GM19035 (cell line): ENCODE measurements at regions not wholly inside any gene's neighbourhood (a gene's known extent, or its start where the extent isn't known, plus 50 kb on each side); places are given as distances from the start of the nearest gene placed in this dataset.
"Not testable (repeated sequence)": the region's sequence is repeated elsewhere in the genome, so short reads cannot be mapped to it uniquely, and the experiment has no call there.

Experiments used
- ATAC-seq: cut with Tn5 transposase; IDR thresholded peaks from one replicate; pipeline ENCODE4 v1.9.1; 2021; ENCODE audit not compliant: unreplicated experiment

DNA sequence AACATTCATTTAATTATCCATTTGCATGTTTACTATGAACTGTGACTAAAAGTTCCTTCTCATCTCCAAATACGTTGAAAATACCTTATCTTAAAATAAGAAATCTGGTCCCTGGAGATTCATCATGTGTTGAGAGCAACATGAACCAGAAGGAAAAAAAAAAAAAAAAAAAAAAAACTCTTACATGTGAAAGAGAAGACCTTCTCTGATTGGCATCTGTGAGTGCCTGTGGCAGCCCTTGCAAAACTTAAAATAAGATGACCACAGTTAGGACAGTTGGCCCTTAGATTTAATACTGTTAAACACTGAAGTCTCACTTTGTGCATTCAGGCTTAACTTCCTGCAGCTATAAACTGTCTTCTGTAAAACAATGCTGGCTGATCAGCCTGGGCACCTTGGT, 1395.2 kb upstream of the ADGRL4 start:
- no peak for ATAC-seq

DNA sequence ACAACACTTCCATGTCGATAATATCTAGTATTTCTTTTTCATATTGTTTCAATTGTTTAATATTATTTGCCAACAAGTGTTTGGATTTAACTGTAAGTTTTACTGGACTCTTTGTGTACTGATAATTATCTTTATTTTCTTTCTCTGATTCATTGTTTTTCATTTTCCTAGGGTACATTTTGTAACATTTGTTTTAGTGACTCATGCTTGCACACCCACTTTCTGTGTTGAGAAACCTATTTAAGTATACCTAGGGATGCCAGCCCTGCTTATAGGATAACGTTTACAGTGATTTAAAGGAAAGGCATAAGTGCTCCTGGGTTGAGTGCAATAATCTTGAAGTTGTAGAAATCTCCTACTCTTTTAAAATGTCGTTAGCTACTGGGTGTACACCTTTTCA, 1386.0 kb upstream of the ADGRL4 start:
- no peak for ATAC-seq

DNA sequence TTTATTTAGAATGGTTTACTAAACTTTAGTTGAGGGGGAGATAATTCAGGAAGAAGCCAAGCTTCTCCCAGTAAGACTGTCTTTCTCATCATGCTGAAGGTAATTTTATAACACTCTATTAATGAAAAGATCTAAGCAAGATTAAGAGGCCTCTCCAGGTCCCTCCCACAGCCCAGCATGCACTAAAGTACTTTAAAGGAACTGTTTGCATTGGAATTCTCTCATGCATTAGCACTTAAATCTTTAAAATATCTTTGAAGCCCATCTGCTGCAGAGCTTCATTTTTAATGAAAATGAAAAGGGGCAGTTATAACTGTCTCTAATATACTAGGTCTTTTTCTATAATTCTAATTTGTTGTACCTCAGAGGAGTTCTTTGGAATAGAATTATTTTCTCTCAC, 1379.1 kb upstream of the ADGRL4 start:
- ATAC-seq: no peak

DNA sequence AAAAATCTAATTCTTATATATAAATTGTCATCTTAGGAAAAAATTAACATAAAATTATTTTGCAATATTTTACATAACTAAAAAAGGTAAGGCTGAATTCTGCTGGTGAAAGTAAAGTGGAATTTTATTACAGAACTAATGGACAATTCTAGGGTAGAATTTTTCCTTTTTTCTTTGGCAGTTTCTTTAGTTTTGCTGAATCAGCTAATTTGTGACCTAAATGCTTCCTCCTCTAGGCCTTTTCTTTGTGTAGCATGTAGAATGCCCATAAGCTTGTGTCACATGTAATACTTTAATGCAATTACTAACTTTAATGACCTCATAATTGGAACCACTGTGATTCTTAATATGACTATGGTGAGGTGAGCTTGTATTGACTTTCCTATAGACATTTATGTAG, 1378.4 kb upstream of the ADGRL4 start:
- no peak for ATAC-seq

DNA sequence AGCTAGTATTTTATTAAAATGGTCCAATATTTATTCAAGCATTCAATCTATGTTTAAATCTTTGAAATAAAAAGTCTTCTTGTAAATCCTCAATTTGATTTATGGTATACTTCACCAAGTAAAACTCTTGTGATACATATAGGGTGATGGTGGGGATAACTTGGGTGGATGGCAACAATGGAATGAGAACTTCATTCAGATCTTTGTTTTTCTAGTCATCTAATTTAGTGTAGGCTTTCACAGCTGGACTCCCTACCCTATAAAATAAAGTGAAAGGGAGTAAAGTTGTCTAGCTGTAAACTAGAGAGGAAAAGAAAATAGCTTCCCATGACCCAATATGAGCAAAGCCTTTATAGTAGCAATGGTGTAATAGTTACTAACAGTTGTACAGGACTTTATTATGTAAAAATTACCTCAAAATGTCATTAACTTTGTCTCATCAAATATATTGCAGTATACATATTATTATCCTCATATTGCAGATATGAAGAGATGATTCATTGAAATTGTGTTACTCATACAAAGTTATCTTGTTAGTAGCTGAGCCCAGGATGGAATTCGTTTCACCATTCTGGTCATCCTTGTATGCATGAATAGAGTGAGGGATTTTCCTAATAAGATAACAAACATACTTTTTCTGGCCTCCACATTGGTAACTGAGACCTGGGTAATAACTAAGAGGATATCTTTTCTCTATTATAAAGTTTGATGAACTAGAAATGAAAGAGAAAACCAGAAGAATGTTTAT, 1377.7 kb upstream of the ADGRL4 start:
- ATAC-seq: no peak

DNA sequence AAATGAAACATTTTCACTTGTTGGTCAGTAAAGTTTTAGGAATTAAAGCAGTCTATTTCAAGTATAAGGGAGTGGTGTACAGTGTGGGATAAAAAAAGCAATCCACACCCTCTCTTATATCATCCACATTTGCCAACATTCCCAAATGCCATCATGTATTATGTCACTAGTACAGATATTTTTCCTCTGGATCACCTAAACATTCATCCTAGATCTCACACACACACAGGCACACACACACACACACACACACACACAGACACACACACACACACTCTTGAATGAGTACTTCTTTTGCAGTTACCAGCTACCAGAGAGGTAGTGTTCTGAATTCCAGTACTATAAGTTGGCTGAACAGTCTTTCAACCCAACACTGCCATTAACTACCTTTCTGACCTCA, 1369.1 kb upstream of the ADGRL4 start:
- no peak for ATAC-seq

DNA sequence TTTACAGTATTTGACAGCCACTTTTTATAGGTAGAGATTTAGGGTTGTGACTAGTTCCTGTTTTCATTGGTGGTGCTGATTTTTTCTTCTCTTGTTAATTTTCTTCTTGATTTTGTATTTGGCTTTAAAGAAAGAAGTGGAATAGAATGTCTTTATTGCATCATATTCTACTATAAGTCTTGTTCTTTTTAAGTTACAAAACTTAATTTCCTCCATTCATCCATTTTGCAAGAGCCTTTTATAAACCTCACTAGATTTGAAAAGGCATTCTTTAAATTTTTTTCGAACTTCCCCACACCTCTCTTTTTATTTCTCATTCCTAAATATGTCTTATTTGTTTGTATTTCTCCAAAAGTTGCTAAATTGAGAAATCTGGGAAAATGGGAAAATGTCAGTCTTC, 1368.6 kb upstream of the ADGRL4 start:
- ATAC-seq: no peak

DNA sequence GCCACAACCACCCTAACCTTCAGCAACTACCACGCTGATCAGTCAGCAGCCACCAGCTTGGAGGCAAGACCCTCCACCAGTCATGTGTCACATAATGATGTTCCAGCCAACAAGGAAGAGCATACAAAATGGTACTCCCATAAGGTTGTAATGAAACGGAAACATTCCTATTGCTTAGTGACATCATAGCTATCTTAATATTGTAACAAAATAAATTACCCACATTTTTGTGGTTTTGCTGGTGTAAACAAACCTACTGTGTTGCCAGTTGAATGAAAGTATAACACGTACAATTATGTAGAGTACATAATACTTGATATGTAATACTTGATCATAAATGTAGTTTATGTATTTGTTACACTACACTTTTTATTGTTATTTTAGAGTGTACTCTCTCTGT, 1363.2 kb upstream of the ADGRL4 start:
- no peak for ATAC-seq

DNA sequence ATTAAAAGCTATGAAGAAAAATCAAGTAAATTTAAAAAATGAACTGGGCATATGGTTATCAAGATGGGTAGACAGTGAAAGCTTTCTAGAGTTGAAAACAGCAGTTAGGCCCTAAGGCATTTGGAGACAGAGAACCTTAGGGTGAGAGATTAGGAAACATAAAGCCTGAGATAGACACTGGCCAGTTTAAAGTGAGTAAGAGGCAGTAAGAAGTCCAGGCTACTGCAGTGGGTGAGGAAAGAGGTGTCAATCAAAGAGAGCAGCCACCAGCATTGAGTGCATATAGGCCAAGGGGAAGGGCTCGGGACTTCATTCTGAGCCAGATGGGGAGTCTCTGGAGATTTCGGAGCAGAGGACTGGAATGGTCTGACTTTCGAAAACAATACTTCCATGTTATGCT, 1360.5 kb upstream of the ADGRL4 start:
- ATAC-seq: no peak

DNA sequence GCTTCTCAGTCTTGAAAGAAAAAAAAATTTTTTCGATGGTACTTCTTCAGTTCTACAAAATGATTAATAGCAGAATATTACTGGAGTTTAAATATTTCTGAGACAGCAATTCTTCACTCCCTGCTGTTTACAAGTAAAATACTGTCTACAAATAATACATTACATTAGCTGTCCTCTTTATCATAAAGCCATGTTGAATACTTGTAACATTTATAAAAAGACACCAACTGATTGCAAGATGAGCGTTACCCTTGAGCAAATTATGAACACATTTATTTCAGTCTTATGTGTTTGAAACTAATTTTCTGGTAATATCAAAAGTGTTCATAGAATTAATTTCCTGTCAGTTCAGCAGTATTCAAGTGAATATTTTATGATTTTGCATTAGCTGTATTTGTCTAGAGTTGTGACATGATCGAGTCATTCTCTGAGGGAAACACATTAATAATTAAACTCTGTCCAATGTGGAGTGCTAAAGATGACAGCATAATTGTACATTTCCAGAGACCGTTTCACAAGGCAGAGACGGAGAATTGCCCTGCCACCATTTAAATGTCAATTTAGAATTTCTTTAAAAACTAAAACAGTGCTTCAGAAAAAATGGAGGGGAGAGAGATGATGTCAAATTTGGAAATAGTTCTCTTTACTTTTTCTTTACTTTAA, 1359.0 kb upstream of the ADGRL4 start:
- no peak for ATAC-seq

DNA sequence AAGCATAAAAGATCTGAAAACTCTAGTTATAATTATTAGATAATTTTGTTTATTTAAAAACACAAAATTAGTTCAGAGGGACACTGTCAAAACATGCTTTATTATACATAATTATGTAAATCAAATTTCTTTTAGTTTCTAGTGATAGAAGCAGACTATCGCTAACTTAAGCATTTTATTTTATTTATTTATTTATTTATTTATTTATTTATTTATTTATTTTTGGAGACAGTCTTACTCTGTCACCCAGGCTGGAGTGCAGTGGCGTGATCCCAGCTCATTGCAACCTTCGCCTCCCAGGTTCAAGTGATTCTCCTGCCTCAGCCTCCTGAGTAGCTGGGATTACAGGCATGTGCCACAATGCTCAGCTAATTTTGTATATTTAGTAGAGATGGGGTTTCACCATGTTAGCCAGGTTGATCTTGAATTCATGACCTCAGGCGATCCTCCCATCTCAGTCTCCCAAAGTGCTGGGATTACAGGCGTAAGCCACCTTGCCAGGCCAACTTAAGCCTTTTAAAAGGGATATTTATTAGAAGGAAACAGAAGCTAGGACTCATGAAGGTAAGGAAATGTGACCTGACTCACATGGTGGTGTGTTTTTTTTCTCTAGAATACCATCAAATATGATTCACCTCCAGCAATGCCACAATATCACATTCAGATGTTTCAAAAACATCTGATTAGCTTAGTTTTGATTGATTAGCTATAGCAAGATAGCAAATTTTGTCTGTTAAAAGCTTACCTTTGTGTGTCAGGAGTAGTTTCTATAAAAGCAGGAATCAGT, 1357.4 kb upstream of the ADGRL4 start:
- ATAC-seq: no peak

DNA sequence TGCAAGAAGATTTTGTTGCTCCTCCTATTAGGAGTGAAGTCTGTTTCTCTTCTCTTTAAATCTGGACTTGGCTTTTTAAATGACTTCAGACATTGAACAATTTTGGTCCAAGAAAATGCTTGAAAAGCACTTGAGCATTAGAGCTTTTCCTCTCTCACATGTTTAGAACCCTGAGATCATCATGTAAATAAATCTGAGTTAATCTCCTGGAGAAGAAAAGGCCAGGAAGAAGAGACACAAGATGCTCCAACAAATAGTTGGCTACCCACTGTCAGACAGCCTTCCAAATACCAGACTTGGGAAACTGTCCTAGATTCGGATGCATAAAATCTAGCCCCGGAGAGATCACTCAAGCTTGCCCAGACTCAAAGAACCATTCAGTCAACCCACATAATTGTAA, 1353.1 kb upstream of the ADGRL4 start:
- ATAC-seq: no peak

DNA sequence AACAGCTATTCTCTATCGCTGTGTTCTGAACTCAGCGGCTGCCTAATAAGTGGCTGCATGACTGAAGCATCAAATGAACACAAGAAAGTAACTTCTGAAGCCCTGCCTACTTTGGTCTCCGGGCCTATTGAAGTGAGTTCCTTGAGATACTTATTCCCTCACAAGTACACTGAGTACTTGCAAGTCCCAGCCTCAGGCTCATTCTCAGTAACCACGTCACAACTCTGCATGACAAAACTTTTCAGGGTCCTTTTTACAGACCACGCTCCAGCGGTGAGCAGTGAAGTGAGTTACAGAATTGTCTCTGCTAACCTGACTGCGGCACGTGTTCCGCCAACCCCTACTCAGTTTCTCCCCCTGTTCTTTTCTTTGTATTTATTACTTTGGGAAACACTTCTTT, 1342.7 kb upstream of the ADGRL4 start:
- ATAC-seq: no peak

DNA sequence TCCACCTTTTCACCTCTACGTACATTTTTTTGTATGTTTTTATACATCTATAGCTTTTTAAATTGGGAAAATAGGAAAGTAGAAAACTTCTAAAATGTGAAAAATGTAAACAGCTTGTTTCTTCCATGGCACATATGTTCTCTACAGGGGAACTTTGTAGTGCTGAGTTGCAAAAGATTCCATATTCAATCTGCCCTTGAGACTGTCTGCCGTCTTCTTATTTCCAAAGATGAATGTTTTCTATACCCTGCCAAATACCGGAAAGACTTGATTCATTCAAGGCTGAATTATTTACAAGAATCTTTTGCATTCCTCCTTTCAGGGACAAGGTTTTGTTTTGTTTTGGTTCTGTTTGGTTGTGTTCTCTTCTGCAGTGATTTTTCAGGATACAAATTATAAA, 1334.5 kb upstream of the ADGRL4 start:
- no peak for ATAC-seq

DNA sequence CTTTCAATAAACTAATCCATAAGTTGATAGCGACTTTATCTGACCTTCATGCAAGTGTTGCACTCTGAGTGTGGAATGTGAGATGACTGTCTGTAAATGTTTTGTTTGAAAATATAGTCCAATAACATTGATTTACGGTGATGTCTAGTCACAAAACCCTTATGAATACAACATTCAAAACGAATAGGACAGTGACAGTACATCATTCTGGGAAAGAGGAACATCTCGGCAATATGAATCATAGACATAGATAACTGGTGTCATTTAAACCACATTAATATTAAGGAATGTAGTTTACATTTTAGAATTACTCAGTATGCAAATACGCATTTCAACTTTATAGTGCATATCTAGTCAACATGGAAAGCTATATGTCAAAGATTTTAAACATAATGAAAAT, 1311.6 kb upstream of the ADGRL4 start:
- ATAC-seq: no peak

DNA sequence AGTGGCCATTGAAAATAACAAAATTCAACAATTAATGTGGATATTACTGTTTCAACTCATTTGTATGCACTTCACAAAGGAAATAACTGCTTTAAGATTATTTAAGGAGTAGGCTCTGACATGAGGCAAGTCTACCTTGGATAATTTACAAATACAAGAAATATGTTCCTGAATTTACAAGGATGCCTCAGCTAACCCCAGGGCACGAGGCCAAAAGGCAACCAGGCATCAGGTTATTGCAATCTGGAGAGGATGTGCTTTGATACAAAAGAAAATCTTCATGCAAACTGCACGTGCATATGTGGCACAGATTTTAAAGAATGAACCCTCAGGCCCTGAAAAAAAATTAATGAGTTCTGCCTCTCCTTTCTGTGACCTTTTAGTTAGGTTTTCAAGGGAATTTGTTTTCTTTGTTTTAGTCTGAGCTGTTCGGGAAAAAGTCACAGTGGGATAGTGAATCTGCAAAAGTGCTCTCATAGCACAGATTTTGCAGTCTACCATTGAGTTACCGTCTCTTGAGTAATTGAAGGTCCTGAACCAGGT, 1304.2 kb upstream of the ADGRL4 start:
- ATAC-seq: no peak

DNA sequence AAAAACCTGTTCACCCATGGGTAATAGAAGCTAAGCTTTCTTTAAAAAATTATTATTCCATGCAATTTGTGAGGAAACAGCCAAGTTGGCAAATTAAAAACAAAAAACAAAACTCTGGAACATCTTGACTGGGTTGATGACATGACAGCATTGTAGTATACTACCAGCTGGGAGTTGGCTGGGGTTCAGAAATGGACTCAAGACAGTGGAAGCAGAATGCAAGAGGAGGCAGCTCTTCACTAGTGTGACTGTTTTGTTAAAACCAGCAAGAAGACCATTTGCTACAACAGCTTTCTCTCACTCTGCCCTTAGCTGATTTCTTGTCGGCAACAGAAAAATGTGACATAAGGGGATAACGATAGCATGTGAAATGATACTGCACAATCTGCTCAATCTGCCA, 1298.9 kb upstream of the ADGRL4 start:
- ATAC-seq: no peak

DNA sequence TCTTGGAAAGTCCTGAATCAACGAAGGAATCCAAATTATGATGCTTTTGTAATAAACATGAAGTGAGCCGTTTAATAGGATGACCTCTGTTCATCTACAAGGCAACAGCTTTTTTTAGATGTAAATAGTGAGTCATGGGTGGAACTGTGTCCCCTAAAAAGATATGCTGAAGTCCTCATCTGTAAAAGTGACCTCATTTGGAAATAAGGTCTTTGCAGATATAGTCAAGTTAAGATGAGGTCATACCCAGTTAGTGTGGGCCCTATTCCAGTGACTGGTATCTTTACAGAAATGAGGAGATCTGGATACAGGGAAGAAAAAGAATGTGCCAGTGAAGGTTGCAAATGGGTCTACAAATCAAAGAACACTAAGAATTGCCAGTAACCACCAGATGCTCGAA, 1287.3 kb upstream of the ADGRL4 start:
- ATAC-seq: no peak

DNA sequence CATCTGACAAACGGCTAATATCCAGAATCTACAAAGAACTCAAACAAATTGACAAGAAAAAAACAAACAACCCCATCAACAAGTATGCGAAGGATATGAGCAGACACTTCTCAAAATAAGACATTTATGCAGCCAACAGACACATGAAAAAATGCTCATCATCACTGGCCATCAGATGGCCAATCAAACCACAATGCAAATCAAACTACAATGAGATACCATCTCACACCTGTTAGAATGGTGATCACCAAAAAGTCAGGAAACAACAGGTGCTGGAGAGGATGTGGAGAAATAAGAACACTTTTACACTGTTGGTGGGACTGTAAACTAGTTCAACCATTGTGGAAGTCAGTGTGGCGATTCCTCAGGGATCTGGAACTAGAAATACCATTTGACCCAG, 1282.2 kb upstream of the ADGRL4 start:
- ATAC-seq: not testable (repeated sequence)

DNA sequence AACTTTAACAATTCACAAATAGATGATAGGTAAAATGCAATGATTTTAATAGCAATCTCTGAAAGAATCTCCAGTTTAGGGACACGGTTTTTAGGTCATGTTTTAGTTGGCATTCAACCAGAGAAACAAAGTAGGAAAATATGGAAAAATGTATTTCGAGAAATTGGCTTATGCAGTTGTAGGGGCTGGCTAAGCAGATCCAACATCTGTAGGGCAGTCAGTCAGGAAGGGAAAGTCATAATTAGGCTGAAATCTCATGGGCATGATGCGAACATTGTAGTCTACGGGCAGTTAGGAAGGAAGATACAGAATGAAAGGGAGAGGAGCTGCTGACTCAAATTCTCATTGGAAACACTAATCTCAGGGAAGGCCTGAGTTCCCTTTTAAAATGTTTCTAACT, 1276.0 kb upstream of the ADGRL4 start:
- no peak for ATAC-seq

DNA sequence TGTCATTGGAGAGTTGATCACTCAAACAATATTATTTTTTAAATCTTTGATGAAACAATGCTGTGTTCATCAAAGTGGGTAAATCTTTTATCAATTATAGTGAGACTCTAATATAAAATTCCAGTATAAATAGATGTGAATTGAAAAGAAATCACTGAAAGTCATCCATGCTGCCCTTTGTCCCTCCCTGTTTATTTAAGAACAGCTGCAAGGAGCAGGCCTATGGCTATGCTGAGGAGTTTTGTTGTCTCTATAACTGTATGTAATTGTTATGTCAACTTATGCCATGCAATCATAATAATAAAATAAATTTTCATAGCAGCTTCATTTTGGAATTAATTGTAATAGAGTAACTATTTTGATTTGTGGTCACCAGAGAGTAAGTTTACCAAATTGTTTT, 1272.4 kb upstream of the ADGRL4 start:
- no peak for ATAC-seq

DNA sequence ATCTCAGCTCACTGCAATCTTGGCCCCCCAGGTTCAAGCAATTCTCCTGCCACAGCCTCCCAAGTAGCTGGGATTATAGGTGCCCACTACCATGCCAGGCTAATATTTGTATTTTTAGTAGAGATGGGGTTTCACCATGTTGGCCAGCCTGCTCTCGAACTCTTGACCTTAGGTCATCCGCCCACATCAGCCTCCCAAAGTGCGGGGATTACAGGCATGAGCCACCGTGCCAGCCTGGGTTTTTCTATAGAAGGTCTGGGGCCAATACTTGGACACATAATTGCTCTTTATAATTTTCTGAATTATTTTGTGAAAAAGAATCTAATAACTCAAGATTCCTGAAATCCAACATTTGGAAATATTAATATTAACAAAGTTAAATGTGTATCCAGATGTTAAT, 1267.7 kb upstream of the ADGRL4 start:
- ATAC-seq: no peak
